AG04449 (cell line): ENCODE measurements at regions not wholly inside any gene's neighbourhood (a gene's known extent, or its start where the extent isn't known, plus 50 kb on each side); places are given as distances from the start of the nearest gene placed in this dataset.
"Not testable (repeated sequence)": the region's sequence is repeated elsewhere in the genome, so short reads cannot be mapped to it uniquely, and the experiment has no call there.

ENCODE experiments used
- CTCF ChIA-PET: fragments of 350-600 bp; formaldehyde crosslinking; extraction: SDS; loops from one replicate; lab custom pipeline; 2021; ENCODE audit warnings: antibody characterized with exemption; lab: Yijun Ruan, JAX
- POLR2A ChIA-PET: fragments of 400-600, 350-600 bp; formaldehyde crosslinking; extraction: SDS; loops from one replicate; lab custom pipeline; 2020; ENCODE audit warnings: antibody characterized with exemption, inconsistent platforms; lab: Yijun Ruan, JAX
- DNase-seq: peaks from one replicate; pipeline ENCODE4 v3.0.0-alpha.2; 2010; ENCODE audit warnings: low read depth, low spot score
- H3K4me3 ChIP-seq: 2 replicates; pipeline ENCODE4 v1.5.1; 2011; ENCODE audit warnings: low read depth, mild to moderate bottlenecking, control low read depth, low read length
- TF ChIP-seq, protein P1 (sequence below): IDR thresholded peaks from one replicate; pipeline ENCODE4 v1.5.1; 2011; ENCODE audit warnings: mild to moderate bottlenecking, moderate library complexity, low read length, control low read depth, inconsistent platforms; ENCODE audit not compliant: insufficient read depth; ENCODE audit errors: missing control alignments

GRCh38 chr12:91250273-91250665 lies 67.7 kb upstream of the DCN start:
- CTCF ChIA-PET, result no interaction called here
- DNase-seq, result no peak
- TF ChIP-seq, protein P1, sequence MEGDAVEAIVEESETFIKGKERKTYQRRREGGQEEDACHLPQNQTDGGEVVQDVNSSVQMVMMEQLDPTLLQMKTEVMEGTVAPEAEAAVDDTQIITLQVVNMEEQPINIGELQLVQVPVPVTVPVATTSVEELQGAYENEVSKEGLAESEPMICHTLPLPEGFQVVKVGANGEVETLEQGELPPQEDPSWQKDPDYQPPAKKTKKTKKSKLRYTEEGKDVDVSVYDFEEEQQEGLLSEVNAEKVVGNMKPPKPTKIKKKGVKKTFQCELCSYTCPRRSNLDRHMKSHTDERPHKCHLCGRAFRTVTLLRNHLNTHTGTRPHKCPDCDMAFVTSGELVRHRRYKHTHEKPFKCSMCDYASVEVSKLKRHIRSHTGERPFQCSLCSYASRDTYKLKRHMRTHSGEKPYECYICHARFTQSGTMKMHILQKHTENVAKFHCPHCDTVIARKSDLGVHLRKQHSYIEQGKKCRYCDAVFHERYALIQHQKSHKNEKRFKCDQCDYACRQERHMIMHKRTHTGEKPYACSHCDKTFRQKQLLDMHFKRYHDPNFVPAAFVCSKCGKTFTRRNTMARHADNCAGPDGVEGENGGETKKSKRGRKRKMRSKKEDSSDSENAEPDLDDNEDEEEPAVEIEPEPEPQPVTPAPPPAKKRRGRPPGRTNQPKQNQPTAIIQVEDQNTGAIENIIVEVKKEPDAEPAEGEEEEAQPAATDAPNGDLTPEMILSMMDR, result no peak
- POLR2A ChIA-PET, result no interaction called here
- no peak overlapping the region for H3K4me3 ChIP-seq

- no peak for DNase-seq
- CTCF ChIA-PET, result no interaction called here
- POLR2A ChIA-PET, result no interaction called here
- TF ChIP-seq, protein P1, result no peak
- no peak overlapping the region for H3K4me3 ChIP-seq
These were observed 67.1 kb upstream of the DCN start for GRCh38 chr12:91249518-91250272.

DNA sequence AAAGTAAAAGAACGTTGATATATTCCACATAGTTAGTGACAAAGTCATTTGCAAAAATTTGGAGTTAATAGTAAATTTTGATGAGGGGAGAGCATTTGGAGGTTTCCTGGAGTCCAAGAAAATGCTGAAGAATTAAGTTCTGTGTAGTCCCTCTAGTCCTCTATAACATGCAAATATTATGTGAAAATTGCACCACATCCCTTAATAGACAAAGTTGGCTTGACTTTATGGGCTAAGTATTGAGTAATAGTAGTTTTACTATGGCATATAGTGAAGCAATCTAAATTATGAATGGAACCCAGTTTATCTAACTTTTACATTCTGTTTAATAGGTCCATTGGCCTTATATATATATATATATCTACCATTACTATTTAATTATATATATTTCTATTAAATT lies 66.4 kb upstream of the DCN start:
- no peak overlapping the region for H3K4me3 ChIP-seq
- ChIA-PET CTCF (no interaction called here), POLR2A (no interaction called here)
- TF ChIP-seq, protein P1, result no peak
- DNase-seq, result no peak

DNA sequence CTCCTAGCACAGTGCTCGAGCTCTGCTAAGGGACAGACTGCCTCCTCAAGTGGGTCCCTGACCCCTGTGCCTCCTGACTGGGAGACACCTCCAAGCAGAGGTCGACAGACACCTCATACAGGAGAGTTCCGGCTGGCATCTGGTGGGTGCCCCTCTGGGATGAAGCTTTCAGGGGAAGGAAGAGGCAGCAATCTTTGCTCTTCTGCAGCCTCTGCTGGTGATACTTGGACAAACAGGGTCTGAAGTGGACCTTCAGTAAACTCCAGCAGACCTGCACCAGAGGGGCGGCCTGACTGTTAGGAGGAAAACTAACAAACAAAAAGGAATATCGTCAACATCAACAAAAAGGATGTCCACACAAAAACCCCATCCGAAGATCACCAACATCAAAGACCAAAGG lies 60.6 kb upstream of the DCN start:
- DNase-seq, H3K4me3 ChIP-seq, POLR2A ChIA-PET: not testable (repeated sequence)
- TF ChIP-seq, protein P1, result peak; percentile 55
- CTCF ChIA-PET, result interaction anchor here (0.7 to 4.7 kb wide), 13 partner anchors 10 to 709 kb away, joined by 3 to 24 read pairs (median 4); partner anchors contain the start of gene DCN

DNA sequence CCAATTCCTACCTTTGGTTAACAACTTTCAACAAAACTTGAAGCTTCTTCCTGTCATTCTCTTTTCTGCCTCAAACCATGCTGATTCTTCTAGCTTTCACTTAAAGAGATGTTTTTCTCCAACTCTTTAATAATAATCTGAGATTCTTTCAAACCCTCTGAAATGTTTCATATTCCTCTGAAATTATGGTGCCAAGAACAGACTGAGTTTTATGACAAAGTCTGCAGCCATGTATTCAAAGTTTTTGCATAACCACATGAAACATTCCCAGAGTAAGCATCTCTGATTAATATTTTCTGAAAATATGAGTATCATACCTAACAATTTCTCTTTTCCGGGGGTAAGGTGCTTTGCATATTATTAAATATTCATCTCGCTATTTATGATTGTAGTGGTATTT lies 59.1 kb upstream of the DCN start:
- H3K4me3 ChIP-seq, result no peak overlapping the region
- ChIA-PET POLR2A (no interaction called here), CTCF (interaction anchor here (0.6 to 4.7 kb wide), 6 partner anchors 9 to 266 kb away, joined by 3 to 24 read pairs (median 7); partner anchors contain the start of gene DCN)
- TF ChIP-seq, protein P1, result no peak
- DNase-seq, result no peak

GRCh38 chr12:91240386-91241095 lies 57.9 kb upstream of the DCN start:
- no peak overlapping the region for H3K4me3 ChIP-seq
- TF ChIP-seq, protein P1, result no peak
- CTCF ChIA-PET, result interaction anchor here (0.6 to 4.7 kb wide), 4 partner anchors 25 to 261 kb away, joined by 3 to 24 read pairs (median 10); no protein-coding TSS in a partner anchor
- POLR2A ChIA-PET, result no interaction called here
- DNase-seq, result no peak
